GM12875 (cell line): ENCODE measurements at regions not wholly inside any gene's neighbourhood (a gene's known extent, or its start where the extent isn't known, plus 50 kb on each side); places are given as distances from the start of the nearest gene placed in this dataset.

Source experiments
- H3K4me3 ChIP-seq: one replicate; pipeline ENCODE4 v1.5.1; 2011; ENCODE audit warnings: low read depth, low read length, control low read depth
- CTCF ChIP-seq: IDR thresholded peaks from 2 replicates; pipeline ENCODE4 v1.5.1; 2011; ENCODE audit warnings: low read depth, mild to moderate bottlenecking, control low read depth, inconsistent platforms, low read length, moderate library complexity, borderline replicate concordance; ENCODE audit not compliant: insufficient read depth

GRCh38 chr12:13380297-13380696, 183.8 kb downstream of the EMP1 start:
- TF ChIP-seq CTCF = no peak
- no peak overlapping the region for H3K4me3 ChIP-seq

- H3K4me3 ChIP-seq = no peak overlapping the region
- no peak for TF ChIP-seq CTCF
Measured at GRCh38 chr12:13379531-13380188, 183.1 kb downstream of the EMP1 start.

- H3K4me3 ChIP-seq = no peak overlapping the region
- no peak for TF ChIP-seq CTCF
Measured at GRCh38 chr12:13377698-13378097, 181.2 kb downstream of the EMP1 start.

- H3K4me3 ChIP-seq = no peak overlapping the region
- TF ChIP-seq CTCF = no peak
Measured at GRCh38 chr12:13376610-13377373, 180.3 kb downstream of the EMP1 start.

- no peak overlapping the region for H3K4me3 ChIP-seq
- no peak for TF ChIP-seq CTCF
Measured at GRCh38 chr12:13375583-13376345, 179.2 kb downstream of the EMP1 start.

- TF ChIP-seq CTCF = no peak
- no peak overlapping the region for H3K4me3 ChIP-seq
Measured at GRCh38 chr12:13374793-13375192, 178.3 kb downstream of the EMP1 start.
